PFSK-1 (cell line): ENCODE measurements at regions not wholly inside any gene's neighbourhood (a gene's known extent, or its start where the extent isn't known, plus 50 kb on each side); places are given as distances from the start of the nearest gene placed in this dataset.

Source experiments
- FOXP2 ChIP-seq: optimal IDR thresholded peaks from 2 replicates; pipeline ENCODE3; 2011; ENCODE audit warnings: borderline replicate concordance, control low read depth, inconsistent platforms; ENCODE audit not compliant: insufficient read depth; ENCODE audit errors: extremely low read length, extremely low read depth
- POLR2AphosphoS5 ChIP-seq: IDR thresholded peaks from 2 replicates; pipeline ENCODE4 v1.6.1; 2012; ENCODE audit warnings: low read depth, mild to moderate bottlenecking, control low read depth, low read length, moderate library complexity
- REST ChIP-seq, 2 experiments: IDR thresholded peaks; 2 replicates each; pipeline versions ENCODE4 v1.6.1 to v1.8.0; 2011 to 2012; ENCODE audit warnings: low read depth in 2 of 2, low read length in 2 of 2, control low read depth in 1 of 2, inconsistent platforms in 1 of 2, mild to moderate bottlenecking in 1 of 2, moderate library complexity in 1 of 2; ENCODE audit not compliant: insufficient read depth in 1 of 2
- SIN3A ChIP-seq: IDR thresholded peaks from 2 replicates; pipeline ENCODE4 v1.6.1; 2012; ENCODE audit warnings: mild to moderate bottlenecking, low read length, moderate library complexity, borderline replicate concordance; ENCODE audit not compliant: insufficient read depth
- TAF1 ChIP-seq: IDR thresholded peaks from 2 replicates; pipeline ENCODE4 v1.6.1; 2012; ENCODE audit warnings: low read length, control low read depth, borderline replicate concordance; ENCODE audit not compliant: insufficient read depth

- TF ChIP-seq POLR2AphosphoS5 (no peak), TAF1 (no peak), SIN3A (no peak), REST (IDR thresholded peaks at IDR 0.05; ENCODE audit: insufficient read depth in 1 of 2, low read depth in 2 of 2, low read length in 2 of 2) (no peak), FOXP2 (no peak)
Observed at GRCh38 chr6:135581211-135581610, 83.7 kb upstream of the AHI1 start.

GRCh38 chr6:135583256-135583761 lies 85.8 kb upstream of the AHI1 start:
- no peak for TF ChIP-seq POLR2AphosphoS5

GRCh38 chr6:135586388-135586787 lies 88.8 kb upstream of the AHI1 start:
- no peak for TF ChIP-seq TAF1
- TF ChIP-seq REST (IDR thresholded peaks at IDR 0.05; ENCODE audit: insufficient read depth in 1 of 2, low read depth in 2 of 2, low read length in 2 of 2), result no peak
- TF ChIP-seq SIN3A, result no peak

- no peak for TF ChIP-seq TAF1
- no peak for TF ChIP-seq SIN3A
- no peak for TF ChIP-seq REST (IDR thresholded peaks at IDR 0.05; ENCODE audit: insufficient read depth in 1 of 2, low read depth in 2 of 2, low read length in 2 of 2)
- TF ChIP-seq POLR2AphosphoS5, result no peak
- no peak for TF ChIP-seq FOXP2
Observed at GRCh38 chr6:135586844-135587243, 89.3 kb upstream of the AHI1 start.

- no peak for TF ChIP-seq FOXP2
- TF ChIP-seq TAF1, result no peak
- no peak for TF ChIP-seq REST (IDR thresholded peaks at IDR 0.05; ENCODE audit: insufficient read depth in 1 of 2, low read depth in 2 of 2, low read length in 2 of 2)
- TF ChIP-seq SIN3A, result no peak
- TF ChIP-seq POLR2AphosphoS5, result no peak
Observed at GRCh38 chr6:135592276-135592675, 94.7 kb upstream of the AHI1 start.
